ENCODE measurements at regions not wholly inside any gene's neighbourhood (a gene's known extent, or its start where the extent isn't known, plus 50 kb on each side); places are given as distances from the start of the nearest gene placed in this dataset.

DNA sequence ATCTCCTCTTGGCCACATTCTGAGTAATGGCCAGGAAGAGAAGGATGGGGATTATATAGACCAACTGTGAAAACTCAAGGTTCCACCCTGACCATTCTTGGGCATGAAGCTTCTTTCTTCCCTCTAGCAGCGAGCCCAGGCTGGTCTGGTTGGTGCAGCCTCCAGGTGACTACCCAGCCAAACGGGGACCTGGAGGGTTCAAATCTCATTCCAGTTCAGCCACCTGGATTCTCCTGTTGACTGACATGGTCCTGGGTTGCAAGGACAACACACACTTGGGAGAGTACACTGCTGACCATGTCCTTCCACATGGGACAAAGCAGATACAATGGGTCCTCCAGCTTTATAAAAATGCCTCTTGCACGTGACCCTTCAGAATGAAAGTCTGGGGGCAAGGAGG, 67.0 kb downstream of the SHANK2 start:
- Histone ChIP-seq H3K27ac (ENCODE audit: extremely low read depth, low read depth, low read length) (no peak overlapping the region), H3K4me1 (ENCODE audit: control insufficient read depth, insufficient read depth, low read length) (no peaks in the 10 kb centered on the region), H3K36me3 (ENCODE audit: control insufficient read depth in 2 of 2, insufficient read depth in 1 of 2, low read length in 2 of 2) (no peaks in the 10 kb centered on the region), H3K4me3 (ENCODE audit: low read depth, low read length) (no peak overlapping the region), H3K9me3 (ENCODE audit: control insufficient read depth, insufficient read depth, low read depth, low read length) (no peaks in the 10 kb centered on the region)
- TF ChIP-seq, protein P1, sequence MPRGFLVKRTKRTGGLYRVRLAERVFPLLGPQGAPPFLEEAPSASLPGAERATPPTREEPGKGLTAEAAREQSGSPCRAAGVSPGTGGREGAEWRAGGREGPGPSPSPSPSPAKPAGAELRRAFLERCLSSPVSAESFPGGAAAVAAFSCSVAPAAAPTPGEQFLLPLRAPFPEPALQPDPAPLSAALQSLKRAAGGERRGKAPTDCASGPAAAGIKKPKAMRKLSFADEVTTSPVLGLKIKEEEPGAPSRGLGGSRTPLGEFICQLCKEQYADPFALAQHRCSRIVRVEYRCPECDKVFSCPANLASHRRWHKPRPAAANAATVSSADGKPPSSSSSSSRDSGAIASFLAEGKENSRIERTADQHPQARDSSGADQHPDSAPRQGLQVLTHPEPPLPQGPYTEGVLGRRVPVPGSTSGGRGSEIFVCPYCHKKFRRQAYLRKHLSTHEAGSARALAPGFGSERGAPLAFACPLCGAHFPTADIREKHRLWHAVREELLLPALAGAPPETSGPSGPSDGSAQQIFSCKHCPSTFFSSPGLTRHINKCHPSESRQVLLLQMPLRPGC (tag by site-specific recombination; IDR thresholded peaks at IDR 0.05) = no peak
- TF ChIP-seq ZNF350 (tag by site-specific recombination; IDR thresholded peaks at IDR 0.05) (no peak), ZNF600 (tag by site-specific recombination; IDR thresholded peaks at IDR 0.05) (no peak), ZEB2 (tag by site-specific recombination; IDR thresholded peaks at IDR 0.05) (no peak), ZNF426 (tag by site-specific recombination; IDR thresholded peaks at IDR 0.05) (no peak), ZNF549 (tag by site-specific recombination; IDR thresholded peaks at IDR 0.05) (no peak), ZNF514 (tag by site-specific recombination; IDR thresholded peaks at IDR 0.05) (no peak), ZBTB20 (tag by site-specific recombination; IDR thresholded peaks at IDR 0.05) (no peak), ZNF621 (tag by site-specific recombination; IDR thresholded peaks at IDR 0.05) (no peak), TRIM28 (IDR thresholded peaks at IDR 0.05; ENCODE audit: borderline replicate concordance, low read length) (no peak), BCL11A (tag by site-specific recombination; IDR thresholded peaks at IDR 0.05; ENCODE audit: low read depth) (no peak), ZNF114 (tag by site-specific recombination; IDR thresholded peaks at IDR 0.05) (no peak), KLF8 (tag by site-specific recombination; IDR thresholded peaks at IDR 0.05) (no peak)
- POLR2A ChIA-PET = no interaction called here
- CTCF ChIA-PET = no interaction called here

DNA sequence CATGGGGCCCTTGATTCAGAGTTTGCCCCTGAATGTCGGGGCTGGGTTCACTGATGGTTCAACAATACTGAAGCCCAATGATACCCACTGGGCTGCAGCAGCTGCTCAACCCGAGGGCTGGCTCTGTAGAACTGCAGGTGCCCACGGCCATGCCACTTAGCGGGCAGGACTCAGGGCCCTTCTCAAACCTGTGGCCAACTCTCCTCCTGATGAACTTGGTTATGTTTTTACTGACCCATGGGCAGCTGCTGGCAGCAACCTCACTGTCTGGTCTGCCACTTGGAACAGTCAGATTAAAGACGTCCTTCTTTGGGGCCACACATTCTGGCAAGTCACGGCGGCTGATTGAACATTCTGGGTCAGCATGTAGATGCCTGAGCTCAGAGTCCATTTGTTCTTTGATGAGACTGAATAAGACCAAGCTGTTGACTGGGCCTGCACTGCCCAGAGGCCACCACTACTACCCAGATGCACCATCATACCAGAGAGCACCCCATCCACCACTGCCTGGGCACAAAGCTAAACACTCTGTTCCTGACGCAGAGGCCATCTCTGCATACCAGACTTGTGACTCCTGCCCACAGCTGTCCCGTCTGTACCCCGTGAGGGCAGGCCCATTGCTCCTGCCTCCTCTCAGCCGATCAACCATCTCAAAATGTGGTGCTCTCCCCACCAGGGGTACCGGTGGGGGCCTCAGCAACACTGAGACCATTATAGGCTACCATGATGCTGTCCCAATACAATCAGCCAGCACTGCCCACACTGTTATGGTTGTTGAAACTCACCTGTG, 67.8 kb downstream of the SHANK2 start:
- no peak overlapping the region for H3K4me3 ChIP-seq (ENCODE audit: low read depth, low read length)
- ChIA-PET CTCF (interaction anchor here (0.5 kb wide), 1 partner anchor 235 kb away, joined by 3 read pairs; no protein-coding TSS in a partner anchor), POLR2A (no interaction called here)
- no peak overlapping the region for H3K27ac ChIP-seq (ENCODE audit: extremely low read depth, low read depth, low read length)
- H3K9me3 ChIP-seq (ENCODE audit: control insufficient read depth, insufficient read depth, low read depth, low read length) = no peaks in the 10 kb centered on the region
- H3K4me1 ChIP-seq (ENCODE audit: control insufficient read depth, insufficient read depth, low read length) = no peaks in the 10 kb centered on the region
- H3K36me3 ChIP-seq (ENCODE audit: control insufficient read depth in 2 of 2, insufficient read depth in 1 of 2, low read length in 2 of 2) = no peaks in the 10 kb centered on the region
- TF ChIP-seq, protein P2, sequence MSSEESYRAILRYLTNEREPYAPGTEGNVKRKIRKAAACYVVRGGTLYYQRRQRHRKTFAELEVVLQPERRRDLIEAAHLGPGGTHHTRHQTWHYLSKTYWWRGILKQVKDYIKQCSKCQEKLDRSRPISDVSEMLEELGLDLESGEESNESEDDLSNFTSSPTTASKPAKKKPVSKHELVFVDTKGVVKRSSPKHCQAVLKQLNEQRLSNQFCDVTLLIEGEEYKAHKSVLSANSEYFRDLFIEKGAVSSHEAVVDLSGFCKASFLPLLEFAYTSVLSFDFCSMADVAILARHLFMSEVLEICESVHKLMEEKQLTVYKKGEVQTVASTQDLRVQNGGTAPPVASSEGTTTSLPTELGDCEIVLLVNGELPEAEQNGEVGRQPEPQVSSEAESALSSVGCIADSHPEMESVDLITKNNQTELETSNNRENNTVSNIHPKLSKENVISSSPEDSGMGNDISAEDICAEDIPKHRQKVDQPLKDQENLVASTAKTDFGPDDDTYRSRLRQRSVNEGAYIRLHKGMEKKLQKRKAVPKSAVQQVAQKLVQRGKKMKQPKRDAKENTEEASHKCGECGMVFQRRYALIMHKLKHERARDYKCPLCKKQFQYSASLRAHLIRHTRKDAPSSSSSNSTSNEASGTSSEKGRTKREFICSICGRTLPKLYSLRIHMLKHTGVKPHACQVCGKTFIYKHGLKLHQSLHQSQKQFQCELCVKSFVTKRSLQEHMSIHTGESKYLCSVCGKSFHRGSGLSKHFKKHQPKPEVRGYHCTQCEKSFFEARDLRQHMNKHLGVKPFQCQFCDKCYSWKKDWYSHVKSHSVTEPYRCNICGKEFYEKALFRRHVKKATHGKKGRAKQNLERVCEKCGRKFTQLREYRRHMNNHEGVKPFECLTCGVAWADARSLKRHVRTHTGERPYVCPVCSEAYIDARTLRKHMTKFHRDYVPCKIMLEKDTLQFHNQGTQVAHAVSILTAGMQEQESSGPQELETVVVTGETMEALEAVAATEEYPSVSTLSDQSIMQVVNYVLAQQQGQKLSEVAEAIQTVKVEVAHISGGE (tag by site-specific recombination; conservative IDR thresholded peaks at IDR 0.05; ENCODE audit: low read depth) = no peak
- TF ChIP-seq, protein P3, sequence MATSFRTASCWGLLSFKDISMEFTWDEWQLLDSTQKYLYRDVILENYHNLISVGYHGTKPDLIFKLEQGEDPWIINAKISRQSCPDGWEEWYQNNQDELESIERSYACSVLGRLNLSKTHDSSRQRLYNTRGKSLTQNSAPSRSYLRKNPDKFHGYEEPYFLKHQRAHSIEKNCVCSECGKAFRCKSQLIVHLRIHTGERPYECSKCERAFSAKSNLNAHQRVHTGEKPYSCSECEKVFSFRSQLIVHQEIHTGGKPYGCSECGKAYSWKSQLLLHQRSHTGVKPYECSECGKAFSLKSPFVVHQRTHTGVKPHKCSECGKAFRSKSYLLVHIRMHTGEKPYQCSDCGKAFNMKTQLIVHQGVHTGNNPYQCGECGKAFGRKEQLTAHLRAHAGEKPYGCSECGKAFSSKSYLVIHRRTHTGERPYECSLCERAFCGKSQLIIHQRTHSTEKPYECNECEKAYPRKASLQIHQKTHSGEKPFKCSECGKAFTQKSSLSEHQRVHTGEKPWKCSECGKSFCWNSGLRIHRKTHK (tag by site-specific recombination; IDR thresholded peaks at IDR 0.05) = no peak
- TF ChIP-seq EGR2 (tag by site-specific recombination; IDR thresholded peaks at IDR 0.05; ENCODE audit: low read depth) (no peak), RBAK (tag by site-specific recombination; IDR thresholded peaks at IDR 0.05) (no peak), ZFHX2 (tag by site-specific recombination; conservative IDR thresholded peaks at IDR 0.05) (no peak), IKZF3 (tag by site-specific recombination; IDR thresholded peaks at IDR 0.05) (no peak), ZNF175 (tag by site-specific recombination; IDR thresholded peaks at IDR 0.05) (no peak), SCRT2 (tag by site-specific recombination; IDR thresholded peaks at IDR 0.05) (no peak), REPIN1 (tag by site-specific recombination; IDR thresholded peaks at IDR 0.05; ENCODE audit: low read depth) (no peak), ZNF19 (tag by site-specific recombination; IDR thresholded peaks at IDR 0.05; ENCODE audit: low read depth) (no peak), ZFP3 (tag by site-specific recombination; IDR thresholded peaks at IDR 0.05; ENCODE audit: low read depth) (no peak), ZNF629 (tag by site-specific recombination; IDR thresholded peaks at IDR 0.05) (no peak)
- TF ChIP-seq, protein P4, sequence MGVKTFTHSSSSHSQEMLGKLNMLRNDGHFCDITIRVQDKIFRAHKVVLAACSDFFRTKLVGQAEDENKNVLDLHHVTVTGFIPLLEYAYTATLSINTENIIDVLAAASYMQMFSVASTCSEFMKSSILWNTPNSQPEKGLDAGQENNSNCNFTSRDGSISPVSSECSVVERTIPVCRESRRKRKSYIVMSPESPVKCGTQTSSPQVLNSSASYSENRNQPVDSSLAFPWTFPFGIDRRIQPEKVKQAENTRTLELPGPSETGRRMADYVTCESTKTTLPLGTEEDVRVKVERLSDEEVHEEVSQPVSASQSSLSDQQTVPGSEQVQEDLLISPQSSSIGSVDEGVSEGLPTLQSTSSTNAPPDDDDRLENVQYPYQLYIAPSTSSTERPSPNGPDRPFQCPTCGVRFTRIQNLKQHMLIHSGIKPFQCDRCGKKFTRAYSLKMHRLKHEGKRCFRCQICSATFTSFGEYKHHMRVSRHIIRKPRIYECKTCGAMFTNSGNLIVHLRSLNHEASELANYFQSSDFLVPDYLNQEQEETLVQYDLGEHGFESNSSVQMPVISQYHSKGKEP (tag by site-specific recombination; IDR thresholded peaks at IDR 0.05) = no peak
- TF ChIP-seq, protein P5, sequence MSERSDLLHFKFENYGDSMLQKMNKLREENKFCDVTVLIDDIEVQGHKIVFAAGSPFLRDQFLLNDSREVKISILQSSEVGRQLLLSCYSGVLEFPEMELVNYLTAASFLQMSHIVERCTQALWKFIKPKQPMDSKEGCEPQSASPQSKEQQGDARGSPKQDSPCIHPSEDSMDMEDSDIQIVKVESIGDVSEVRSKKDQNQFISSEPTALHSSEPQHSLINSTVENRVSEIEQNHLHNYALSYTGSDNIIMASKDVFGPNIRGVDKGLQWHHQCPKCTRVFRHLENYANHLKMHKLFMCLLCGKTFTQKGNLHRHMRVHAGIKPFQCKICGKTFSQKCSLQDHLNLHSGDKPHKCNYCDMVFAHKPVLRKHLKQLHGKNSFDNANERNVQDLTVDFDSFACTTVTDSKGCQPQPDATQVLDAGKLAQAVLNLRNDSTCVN (tag by site-specific recombination; optimal IDR thresholded peaks at IDR 0.05) = no peak

Measured in HEK293 (cell line).